H7 (cell line): ENCODE measurements at regions not wholly inside any gene's neighbourhood (a gene's known extent, or its start where the extent isn't known, plus 50 kb on each side); places are given as distances from the start of the nearest gene placed in this dataset.

Source experiments
- DNase-seq: peaks from one replicate; pipeline ENCODE4 v3.0.0; 2012
- H3K27me3 ChIP-seq: 2 replicates; pipeline ENCODE4 v1.6.0; 2011; ENCODE audit warnings: mild to moderate bottlenecking, low read length; ENCODE audit not compliant: control insufficient read depth, insufficient read depth
- H3K36me3 ChIP-seq: replicated peaks from 2 replicates; pipeline ENCODE4 v1.5.1; 2011; ENCODE audit warnings: low read length; ENCODE audit not compliant: control insufficient read depth, insufficient read depth
- H3K4me3 ChIP-seq: 2 replicates; pipeline ENCODE4 v1.5.1; 2011; ENCODE audit warnings: low read depth, mild to moderate bottlenecking, control low read depth, low read length, moderate library complexity; ENCODE audit not compliant: insufficient read depth

GRCh38 chr13:104008541-104009435 lies 942.6 kb upstream of the SLC10A2 start:
- Histone ChIP-seq H3K4me3 (no peak overlapping the region), H3K27me3 (no peaks in the 10 kb centered on the region), H3K36me3 (no peaks in the 10 kb centered on the region)
- no peak for DNase-seq

GRCh38 chr13:104008075-104008474 lies 941.9 kb upstream of the SLC10A2 start:
- no peaks in the 10 kb centered on the region for H3K27me3 ChIP-seq
- no peaks in the 10 kb centered on the region for H3K36me3 ChIP-seq
- DNase-seq, result no peak
- no peak overlapping the region for H3K4me3 ChIP-seq

GRCh38 chr13:104006625-104007075 lies 940.4 kb upstream of the SLC10A2 start:
- Histone ChIP-seq H3K36me3 (no peaks in the 10 kb centered on the region), H3K27me3 (no peaks in the 10 kb centered on the region), H3K4me3 (no peak overlapping the region)
- no peak for DNase-seq

- Histone ChIP-seq H3K27me3 (no peaks in the 10 kb centered on the region), H3K4me3 (no peak overlapping the region), H3K36me3 (no peaks in the 10 kb centered on the region)
- no peak for DNase-seq
These were observed 938.4 kb upstream of the SLC10A2 start for GRCh38 chr13:104004572-104004971.

GRCh38 chr13:104002216-104002615 lies 936.0 kb upstream of the SLC10A2 start:
- no peaks in the 10 kb centered on the region for H3K27me3 ChIP-seq
- no peak for DNase-seq
- H3K4me3 ChIP-seq, result no peak overlapping the region
- no peaks in the 10 kb centered on the region for H3K36me3 ChIP-seq

- Histone ChIP-seq H3K27me3 (no peaks in the 10 kb centered on the region), H3K36me3 (no peaks in the 10 kb centered on the region), H3K4me3 (no peak overlapping the region)
- no peak for DNase-seq
These were observed 935.5 kb upstream of the SLC10A2 start for GRCh38 chr13:104001766-104002165.

GRCh38 chr13:103996733-103997132 lies 930.5 kb upstream of the SLC10A2 start:
- DNase-seq, result no peak
- Histone ChIP-seq H3K27me3 (no peaks in the 10 kb centered on the region), H3K4me3 (no peak overlapping the region), H3K36me3 (no peaks in the 10 kb centered on the region)

GRCh38 chr13:103983948-103984347 lies 917.7 kb upstream of the SLC10A2 start:
- no peak for DNase-seq
- H3K36me3 ChIP-seq, result no peaks in the 10 kb centered on the region
- no peak overlapping the region for H3K4me3 ChIP-seq
- H3K27me3 ChIP-seq, result no peaks in the 10 kb centered on the region

GRCh38 chr13:103976371-103976770 lies 910.2 kb upstream of the SLC10A2 start:
- Histone ChIP-seq H3K27me3 (no peaks in the 10 kb centered on the region), H3K36me3 (no peaks in the 10 kb centered on the region), H3K4me3 (no peak overlapping the region)
- DNase-seq, result no peak

- Histone ChIP-seq H3K36me3 (no peaks in the 10 kb centered on the region), H3K27me3 (no peaks in the 10 kb centered on the region), H3K4me3 (no peak overlapping the region)
- DNase-seq, result no peak
These were observed 907.5 kb upstream of the SLC10A2 start for GRCh38 chr13:103973740-103974139.

GRCh38 chr13:103969520-103970050 lies 903.4 kb upstream of the SLC10A2 start:
- no peak for DNase-seq

GRCh38 chr13:103965506-103966243 lies 899.5 kb upstream of the SLC10A2 start:
- no peak for DNase-seq
- no peaks in the 10 kb centered on the region for H3K36me3 ChIP-seq
- H3K4me3 ChIP-seq, result no peak overlapping the region
- no peaks in the 10 kb centered on the region for H3K27me3 ChIP-seq

More at GRCh38 chr13:103969520-103970050, 903.4 kb upstream of the SLC10A2 start:
- Histone ChIP-seq H3K27me3 (no peaks in the 10 kb centered on the region), H3K36me3 (no peaks in the 10 kb centered on the region), H3K4me3 (no peak overlapping the region)

- Histone ChIP-seq H3K4me3 (no peak overlapping the region), H3K36me3 (no peaks in the 10 kb centered on the region), H3K27me3 (no peaks in the 10 kb centered on the region)
- DNase-seq, result no peak
These were observed 895.6 kb upstream of the SLC10A2 start for GRCh38 chr13:103961784-103962183.

GRCh38 chr13:103961129-103961528 lies 894.9 kb upstream of the SLC10A2 start:
- Histone ChIP-seq H3K27me3 (no peaks in the 10 kb centered on the region), H3K4me3 (no peak overlapping the region), H3K36me3 (no peaks in the 10 kb centered on the region)
- DNase-seq, result no peak

- Histone ChIP-seq H3K27me3 (no peaks in the 10 kb centered on the region), H3K36me3 (no peaks in the 10 kb centered on the region), H3K4me3 (no peak overlapping the region)
- no peak for DNase-seq
These were observed 893.8 kb upstream of the SLC10A2 start for GRCh38 chr13:103960001-103960400.
